ENCODE measurements at regions not wholly inside any gene's neighbourhood (a gene's known extent, or its start where the extent isn't known, plus 50 kb on each side); places are given as distances from the start of the nearest gene placed in this dataset.

DNA sequence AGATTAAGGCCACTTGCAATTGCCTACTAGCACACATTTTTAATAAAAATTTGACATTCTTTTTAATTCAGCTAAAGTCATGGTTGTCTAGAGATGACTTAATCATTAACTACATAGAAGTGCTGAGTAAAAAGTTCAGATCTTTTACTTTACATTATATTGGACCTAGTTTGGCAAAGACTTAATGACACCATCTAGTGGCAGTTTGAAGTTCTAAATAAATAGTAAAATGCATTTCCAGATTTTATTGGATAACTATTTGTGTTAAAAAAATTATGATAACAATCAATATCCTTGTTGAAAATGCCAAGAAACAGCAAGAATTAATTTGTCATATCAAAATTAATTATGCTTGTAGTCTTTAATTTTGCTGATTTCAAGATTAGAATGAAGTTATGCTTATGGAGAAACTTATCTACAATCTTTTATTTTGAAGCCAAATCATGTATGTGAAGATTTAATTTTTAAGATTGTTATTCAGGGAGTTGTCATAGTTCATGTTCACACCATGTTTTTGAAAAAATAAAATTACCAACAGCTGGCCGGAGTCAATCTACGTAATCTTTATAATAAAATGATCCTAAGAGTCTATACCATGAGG, 69.6 kb upstream of the PJA2 start:
- H3K4me3 ChIP-seq (ENCODE audit: low read length) = no peak overlapping the region
- 100% methylated on average over 2 of the region's 2 CpGs for WGBS (ENCODE audit: insufficient coverage, low lambda C conversion rate)
- no peaks in the 10 kb centered on the region for H3K9me3 ChIP-seq (ENCODE audit: control insufficient read depth, low read depth, low read length)
- H3K27me3 ChIP-seq (ENCODE audit: control insufficient read depth, insufficient read depth, low read length) = no peaks in the 10 kb centered on the region
- H3K4me1 ChIP-seq (ENCODE audit: control insufficient read depth, insufficient read depth, low read length) = peaks cover 8% of the 10 kb centered on the region
- no peak overlapping the region for H3K27ac ChIP-seq (ENCODE audit: low read length)
- DNase-seq = no peak
- H3K36me3 ChIP-seq (ENCODE audit: control insufficient read depth, insufficient read depth, low read length) = no peaks in the 10 kb centered on the region

DNA sequence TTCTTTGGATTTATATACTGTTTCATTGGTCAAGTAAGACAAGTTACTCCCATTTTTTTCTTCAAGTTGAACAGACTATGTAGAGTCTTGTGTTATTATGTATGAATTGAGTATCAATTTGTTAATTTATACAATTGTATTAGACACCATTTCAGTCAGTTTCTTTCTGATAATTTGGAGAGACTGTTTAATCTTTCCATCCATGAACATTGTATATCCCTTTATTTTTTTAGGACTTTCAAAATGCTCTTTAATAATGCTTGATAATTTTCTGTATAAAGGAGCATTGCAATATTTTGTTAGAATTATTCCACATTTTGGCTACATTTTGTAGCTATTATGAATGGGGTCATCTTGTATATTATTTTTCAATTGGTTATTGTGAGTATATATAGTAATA, 69.1 kb upstream of the PJA2 start:
- Histone ChIP-seq H3K4me3 (ENCODE audit: low read length) (no peak overlapping the region), H3K27me3 (ENCODE audit: control insufficient read depth, insufficient read depth, low read length) (no peaks in the 10 kb centered on the region), H3K27ac (ENCODE audit: low read length) (no peak overlapping the region), H3K4me1 (ENCODE audit: control insufficient read depth, insufficient read depth, low read length) (peaks cover 5% of the 10 kb centered on the region), H3K36me3 (ENCODE audit: control insufficient read depth, insufficient read depth, low read length) (no peaks in the 10 kb centered on the region), H3K9me3 (ENCODE audit: control insufficient read depth, low read depth, low read length) (no peaks in the 10 kb centered on the region)
- DNase-seq = no peak

DNA sequence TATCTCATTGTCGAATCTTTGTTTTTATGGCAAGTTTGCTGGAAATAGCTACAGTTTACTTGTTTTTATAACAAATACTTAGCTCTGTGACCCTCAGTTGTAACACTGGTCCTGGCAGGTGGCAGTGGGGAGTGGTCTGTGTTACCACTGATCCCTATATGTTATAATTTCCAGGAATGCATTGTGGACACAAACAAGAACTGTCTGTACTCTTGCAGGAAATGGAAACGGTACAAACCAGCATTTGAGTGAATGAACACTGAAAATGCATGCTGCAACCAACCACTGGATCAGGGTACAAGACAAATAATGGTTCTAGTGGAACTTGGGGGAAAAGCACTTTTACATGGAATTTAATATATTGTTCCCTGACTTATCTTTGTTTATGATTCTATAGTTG, 66.5 kb upstream of the PJA2 start:
- no peak overlapping the region for H3K4me3 ChIP-seq (ENCODE audit: low read length)

DNA sequence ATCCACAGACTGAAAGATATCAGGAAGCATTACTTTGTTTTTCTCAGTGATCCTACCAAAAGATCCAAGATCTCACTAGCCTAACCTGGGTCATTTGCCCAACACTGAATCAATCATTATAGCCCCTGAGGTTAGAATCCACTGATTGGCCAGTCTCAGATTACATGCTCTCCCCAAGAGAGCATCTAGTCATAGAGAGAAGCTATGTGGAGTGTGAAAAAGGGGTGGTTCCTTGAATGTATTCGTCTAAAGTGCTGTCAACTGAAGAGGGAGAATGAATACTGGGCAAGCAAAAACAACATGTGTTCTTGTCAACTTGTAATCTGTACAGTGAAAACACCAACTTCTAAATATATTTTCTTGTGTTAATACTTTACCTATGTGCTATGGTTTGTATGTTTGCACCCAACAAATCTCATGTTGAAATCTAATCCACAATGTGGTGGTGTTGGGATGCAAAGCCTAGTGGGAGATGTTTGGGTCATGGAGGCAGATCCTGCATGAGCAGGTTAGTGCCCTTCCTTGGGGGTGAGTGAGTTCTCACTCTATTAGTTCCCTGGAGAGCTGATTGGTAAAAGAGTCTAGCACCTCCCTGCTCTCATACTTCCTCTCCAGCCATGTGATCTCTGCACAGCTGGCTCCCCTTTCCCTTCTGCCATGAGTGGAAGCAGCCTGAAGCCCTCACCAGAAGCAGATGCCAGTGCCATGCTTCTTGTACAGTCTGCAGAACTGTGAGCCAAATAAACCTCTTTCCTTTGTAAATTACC, 60.3 kb upstream of the PJA2 start:
- no CpG with 5 or more reads among the region's 1 CpG for WGBS (ENCODE audit: insufficient coverage, low lambda C conversion rate)

More for the DNA sequence above, 66.5 kb upstream of the PJA2 start:
- no peak overlapping the region for H3K27ac ChIP-seq (ENCODE audit: low read length)
- no peaks in the 10 kb centered on the region for H3K4me1 ChIP-seq (ENCODE audit: control insufficient read depth, insufficient read depth, low read length)
- no peaks in the 10 kb centered on the region for H3K9me3 ChIP-seq (ENCODE audit: control insufficient read depth, low read depth, low read length)
- no peaks in the 10 kb centered on the region for H3K27me3 ChIP-seq (ENCODE audit: control insufficient read depth, insufficient read depth, low read length)
- H3K36me3 ChIP-seq (ENCODE audit: control insufficient read depth, insufficient read depth, low read length) = no peaks in the 10 kb centered on the region
- 80% methylated on average over 1 of the region's 2 CpGs for WGBS (ENCODE audit: insufficient coverage, low lambda C conversion rate)
- DNase-seq = no peak

DNA sequence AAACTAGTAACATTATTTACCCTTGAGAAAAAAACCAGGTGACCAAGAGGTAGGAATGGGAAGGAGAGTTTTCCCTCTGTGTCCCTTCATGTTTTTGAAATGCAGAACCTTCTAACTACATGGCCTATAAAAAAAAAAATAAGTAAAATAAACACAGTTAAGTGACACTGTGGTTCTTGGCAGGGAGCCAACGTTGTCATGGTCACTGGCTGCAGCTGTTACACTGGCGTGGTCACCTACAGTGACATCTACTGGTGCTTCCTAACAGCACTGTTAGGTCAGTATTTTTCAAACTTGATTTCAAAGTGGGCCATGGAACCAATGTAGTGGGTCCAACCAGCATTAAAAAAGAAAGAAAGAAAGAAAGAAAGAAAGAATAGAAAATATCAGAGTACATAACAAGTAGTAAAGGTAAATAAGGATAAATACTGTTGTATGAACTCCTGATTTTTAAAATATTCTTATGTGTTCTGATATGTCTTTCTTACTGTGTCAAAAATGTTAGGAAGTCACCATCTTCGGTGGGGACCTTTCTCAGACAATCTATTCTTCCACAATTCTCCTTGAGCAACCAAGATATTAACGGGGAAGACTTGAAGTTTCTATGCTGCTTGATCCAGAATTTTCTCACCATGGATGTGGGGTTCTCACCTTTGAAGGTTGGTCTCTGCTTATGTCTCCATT, 59.1 kb upstream of the PJA2 start:
- Histone ChIP-seq H3K27ac (ENCODE audit: low read length) (no peak overlapping the region), H3K4me1 (ENCODE audit: control insufficient read depth, insufficient read depth, low read length) (no peaks in the 10 kb centered on the region), H3K9me3 (ENCODE audit: control insufficient read depth, low read depth, low read length) (no peaks in the 10 kb centered on the region), H3K4me3 (ENCODE audit: low read length) (no peak overlapping the region), H3K36me3 (ENCODE audit: control insufficient read depth, insufficient read depth, low read length) (no peaks in the 10 kb centered on the region), H3K27me3 (ENCODE audit: control insufficient read depth, insufficient read depth, low read length) (no peaks in the 10 kb centered on the region)
- peak; percentile 90 to 94 for DNase-seq
- WGBS (ENCODE audit: insufficient coverage, low lambda C conversion rate) = no CpG with 5 or more reads among the region's 4 CpGs

More for the DNA sequence above, 60.3 kb upstream of the PJA2 start:
- Histone ChIP-seq H3K27me3 (ENCODE audit: control insufficient read depth, insufficient read depth, low read length) (no peaks in the 10 kb centered on the region), H3K27ac (ENCODE audit: low read length) (no peak overlapping the region), H3K36me3 (ENCODE audit: control insufficient read depth, insufficient read depth, low read length) (no peaks in the 10 kb centered on the region), H3K4me3 (ENCODE audit: low read length) (no peak overlapping the region), H3K4me1 (ENCODE audit: control insufficient read depth, insufficient read depth, low read length) (no peaks in the 10 kb centered on the region), H3K9me3 (ENCODE audit: control insufficient read depth, low read depth, low read length) (no peaks in the 10 kb centered on the region)
- DNase-seq = no peak

DNA sequence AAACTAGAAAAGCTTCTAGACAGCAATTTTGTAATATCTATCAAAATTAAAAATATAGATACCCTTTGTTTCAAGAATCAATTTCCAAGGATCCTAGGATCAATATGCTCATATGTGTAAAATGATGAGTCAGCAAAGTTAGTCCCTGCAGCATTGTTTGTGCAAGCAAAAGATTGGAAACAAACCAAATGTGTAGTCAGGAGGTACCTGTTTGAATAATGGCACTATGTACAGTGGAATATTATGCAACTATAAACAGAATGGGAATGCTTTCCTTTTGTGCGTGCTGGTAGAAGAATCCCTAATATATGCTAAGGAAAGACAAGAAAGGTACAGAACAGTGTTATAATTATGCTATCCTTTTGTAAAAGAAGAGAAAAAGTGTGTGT, 58.5 kb upstream of the PJA2 start:
- 50% methylated on average over 1 of the region's 1 CpG for WGBS (ENCODE audit: insufficient coverage, low lambda C conversion rate)
- Histone ChIP-seq H3K27ac (ENCODE audit: low read length) (no peak overlapping the region), H3K27me3 (ENCODE audit: control insufficient read depth, insufficient read depth, low read length) (no peaks in the 10 kb centered on the region), H3K4me1 (ENCODE audit: control insufficient read depth, insufficient read depth, low read length) (no peaks in the 10 kb centered on the region), H3K4me3 (ENCODE audit: low read length) (no peak overlapping the region), H3K9me3 (ENCODE audit: control insufficient read depth, low read depth, low read length) (no peaks in the 10 kb centered on the region), H3K36me3 (ENCODE audit: control insufficient read depth, insufficient read depth, low read length) (no peaks in the 10 kb centered on the region)
- DNase-seq = no peak

DNA sequence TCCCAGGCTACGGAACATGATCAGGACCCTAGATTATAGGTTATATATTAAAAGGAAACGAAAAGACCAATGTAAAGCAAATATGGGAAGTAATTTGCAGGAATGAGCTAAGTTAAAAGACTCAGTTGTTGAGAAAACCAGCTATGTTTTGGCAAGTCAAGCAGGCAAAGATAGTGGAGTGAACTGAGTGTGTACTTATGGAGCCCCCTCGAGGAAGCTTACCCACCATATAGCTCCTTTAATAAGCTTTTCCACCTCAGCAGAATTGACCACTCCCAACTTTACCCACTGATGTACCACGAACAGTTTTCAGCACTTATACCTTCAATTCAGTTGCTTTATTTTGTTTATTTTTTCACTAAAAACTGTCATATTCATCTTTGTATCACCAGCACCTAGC, 57.3 kb upstream of the PJA2 start:
- Histone ChIP-seq H3K4me1 (ENCODE audit: control insufficient read depth, insufficient read depth, low read length) (no peaks in the 10 kb centered on the region), H3K27ac (ENCODE audit: low read length) (no peak overlapping the region), H3K36me3 (ENCODE audit: control insufficient read depth, insufficient read depth, low read length) (no peaks in the 10 kb centered on the region), H3K4me3 (ENCODE audit: low read length) (no peak overlapping the region), H3K27me3 (ENCODE audit: control insufficient read depth, insufficient read depth, low read length) (no peaks in the 10 kb centered on the region), H3K9me3 (ENCODE audit: control insufficient read depth, low read depth, low read length) (no peaks in the 10 kb centered on the region)
- DNase-seq = no peak
- 67% methylated on average over 3 of the region's 4 CpGs for WGBS (ENCODE audit: insufficient coverage, low lambda C conversion rate)

Measured in large intestine (tissue), 3 donors.